ENCODE measurements at regions not wholly inside any gene's neighbourhood (a gene's known extent, or its start where the extent isn't known, plus 50 kb on each side); places are given as distances from the start of the nearest gene placed in this dataset.
"Not testable (repeated sequence)": the region's sequence is repeated elsewhere in the genome, so short reads cannot be mapped to it uniquely, and the experiment has no call there.

GRCh38 chr9:34907044-34907443 lies 51.0 kb upstream of the PHF24 start:
- DNase-seq (ENCODE audit: low spot score), result no peak

GRCh38 chr9:34899535-34900158 lies 58.4 kb upstream of the PHF24 start:
- DNase-seq (ENCODE audit: low spot score), result peak; percentile 90

GRCh38 chr9:34898846-34899245 lies 59.2 kb upstream of the PHF24 start:
- DNase-seq (ENCODE audit: low spot score), result peak; percentile 94

- DNase-seq (ENCODE audit: low spot score), result no peak
Observed at GRCh38 chr9:34896112-34896511, 62.0 kb upstream of the PHF24 start.

- no peak for DNase-seq (ENCODE audit: low spot score)
Observed at GRCh38 chr9:34892886-34893285, 65.2 kb upstream of the PHF24 start.

GRCh38 chr9:34891386-34891785 lies 66.7 kb upstream of the PHF24 start:
- no peak for DNase-seq (ENCODE audit: low spot score)

- no peak for DNase-seq (ENCODE audit: low spot score)
Observed at GRCh38 chr9:34887841-34888240, 70.2 kb upstream of the PHF24 start.

GRCh38 chr9:34884747-34885189 lies 73.3 kb upstream of the PHF24 start:
- no peak for DNase-seq (ENCODE audit: low spot score)

- no peak for DNase-seq (ENCODE audit: low spot score)
Observed at GRCh38 chr9:34876096-34876495, 82.0 kb upstream of the PHF24 start.

- no peak for DNase-seq (ENCODE audit: low spot score)
Observed at GRCh38 chr9:34869390-34869789, 88.7 kb upstream of the PHF24 start.

- DNase-seq (ENCODE audit: low spot score), result peak; percentile 5
Observed at GRCh38 chr9:34866614-34867013, 91.5 kb upstream of the PHF24 start.

GRCh38 chr9:34863426-34863825 lies 94.7 kb upstream of the PHF24 start:
- no peak for DNase-seq (ENCODE audit: low spot score)

- DNase-seq (ENCODE audit: low spot score), result peak; percentile 21
Observed at GRCh38 chr9:34862836-34863235, 95.2 kb upstream of the PHF24 start.

- DNase-seq (ENCODE audit: low spot score), result peak; percentile 54
Observed at GRCh38 chr9:34862043-34862442, 96.0 kb upstream of the PHF24 start.

- not testable (repeated sequence) for DNase-seq (ENCODE audit: low spot score)
Observed at GRCh38 chr9:34855016-34855415, 103.1 kb upstream of the PHF24 start.

- DNase-seq (ENCODE audit: low spot score), result no peak
Observed at GRCh38 chr9:34830068-34830467, 120.1 kb upstream of the CCL21 start.

- no peak for DNase-seq (ENCODE audit: low spot score)
Observed at GRCh38 chr9:34826999-34827538, 117.1 kb upstream of the CCL21 start.

- DNase-seq (ENCODE audit: low spot score), result no peak
Observed at GRCh38 chr9:34825775-34826174, 115.8 kb upstream of the CCL21 start.

- DNase-seq (ENCODE audit: low spot score), result no peak
Observed at GRCh38 chr9:34823778-34824177, 113.8 kb upstream of the CCL21 start.

- DNase-seq (ENCODE audit: low spot score), result no peak
Observed at GRCh38 chr9:34810187-34810524, 100.2 kb upstream of the CCL21 start.

- peak; percentile 15 for DNase-seq (ENCODE audit: low spot score)
Observed at GRCh38 chr9:34809504-34810186, 99.7 kb upstream of the CCL21 start.

- no peak for DNase-seq (ENCODE audit: low spot score)
Observed at GRCh38 chr9:34802916-34803315, 93.0 kb upstream of the CCL21 start.

GRCh38 chr9:34797367-34797766 lies 87.4 kb upstream of the CCL21 start:
- DNase-seq (ENCODE audit: low spot score), result no peak

GRCh38 chr9:34796924-34797323 lies 87.0 kb upstream of the CCL21 start:
- DNase-seq (ENCODE audit: low spot score), result no peak
